ENCODE measurements at regions not wholly inside any gene's neighbourhood (a gene's known extent, or its start where the extent isn't known, plus 50 kb on each side); places are given as distances from the start of the nearest gene placed in this dataset.

DNA sequence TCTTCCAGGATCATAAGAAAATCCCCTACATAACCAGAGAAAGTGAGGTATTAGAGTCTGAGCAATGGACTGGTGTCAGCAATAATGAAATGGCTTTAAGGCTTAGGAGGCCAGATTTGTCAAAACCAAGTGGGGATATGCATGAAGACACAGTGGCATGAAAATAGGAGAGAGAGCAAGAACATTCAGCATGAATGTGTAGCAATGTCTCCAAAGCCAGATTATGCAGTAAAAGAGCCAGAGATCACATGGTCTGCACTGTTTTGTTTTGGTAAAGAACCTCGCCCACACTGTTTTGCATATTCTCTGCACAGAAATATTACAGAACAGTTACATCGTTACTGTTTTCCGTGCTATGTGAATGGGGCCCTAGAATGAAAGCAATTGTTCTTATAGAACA, 589.4 kb downstream of the PLPP3 start:
- no peak for TF ChIP-seq POLR2A (IDR thresholded peaks at IDR 0.05; ENCODE audit: low read depth)
- no peak for TF ChIP-seq POLR2AphosphoS5 (IDR thresholded peaks at IDR 0.05)
- TF ChIP-seq, protein P1, sequence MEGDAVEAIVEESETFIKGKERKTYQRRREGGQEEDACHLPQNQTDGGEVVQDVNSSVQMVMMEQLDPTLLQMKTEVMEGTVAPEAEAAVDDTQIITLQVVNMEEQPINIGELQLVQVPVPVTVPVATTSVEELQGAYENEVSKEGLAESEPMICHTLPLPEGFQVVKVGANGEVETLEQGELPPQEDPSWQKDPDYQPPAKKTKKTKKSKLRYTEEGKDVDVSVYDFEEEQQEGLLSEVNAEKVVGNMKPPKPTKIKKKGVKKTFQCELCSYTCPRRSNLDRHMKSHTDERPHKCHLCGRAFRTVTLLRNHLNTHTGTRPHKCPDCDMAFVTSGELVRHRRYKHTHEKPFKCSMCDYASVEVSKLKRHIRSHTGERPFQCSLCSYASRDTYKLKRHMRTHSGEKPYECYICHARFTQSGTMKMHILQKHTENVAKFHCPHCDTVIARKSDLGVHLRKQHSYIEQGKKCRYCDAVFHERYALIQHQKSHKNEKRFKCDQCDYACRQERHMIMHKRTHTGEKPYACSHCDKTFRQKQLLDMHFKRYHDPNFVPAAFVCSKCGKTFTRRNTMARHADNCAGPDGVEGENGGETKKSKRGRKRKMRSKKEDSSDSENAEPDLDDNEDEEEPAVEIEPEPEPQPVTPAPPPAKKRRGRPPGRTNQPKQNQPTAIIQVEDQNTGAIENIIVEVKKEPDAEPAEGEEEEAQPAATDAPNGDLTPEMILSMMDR (IDR thresholded peaks at IDR 0.05) = no peak
- no peak for TF ChIP-seq EP300 (IDR thresholded peaks at IDR 0.05)
